Adrenal gland (tissue), 5 donors: ENCODE measurements at regions not wholly inside any gene's neighbourhood (a gene's known extent, or its start where the extent isn't known, plus 50 kb on each side); places are given as distances from the start of the nearest gene placed in this dataset.

Experiments
- CTCF ChIP-seq, 6 experiments: fragments of 450-650 bp in 4 of 6; fragments of 200-600 bp in 2 of 6; sonication (generic) in 1 of 6; IDR thresholded peaks; 1 replicate in 5 of 6; 2 replicates in 1 of 6; pipeline versions ENCODE4 v1.5.1 to v1.8.0; 2016 to 2021; ENCODE audit warnings: antibody characterized with exemption in 6 of 6, mild to moderate bottlenecking in 2 of 6, moderate library complexity in 1 of 6
- POLR2A ChIP-seq, 2 donors: fragments of 450-650 bp; IDR thresholded peaks; one replicate each; pipeline ENCODE4 v1.6.1; 2017; ENCODE audit warnings: antibody characterized with exemption in 2 of 2, mild to moderate bottlenecking in 2 of 2, moderate library complexity in 1 of 2
- donor health status: DM: no; HTN: no; CAD: no.

GRCh38 chr12:91786499-91787272 is 359.0 kb downstream of the BTG1 start:
- TF ChIP-seq CTCF (IDR thresholded peaks at IDR 0.05): no peak
- TF ChIP-seq POLR2A (IDR thresholded peaks at IDR 0.05): no peak
